HTR-8/SVneo (cell line): ENCODE measurements at regions not wholly inside any gene's neighbourhood (a gene's known extent, or its start where the extent isn't known, plus 50 kb on each side); places are given as distances from the start of the nearest gene placed in this dataset.
A peak's percentile ranks its signal among the peaks of the same experiment; 100 is the strongest.
"Not testable (repeated sequence)": the region's sequence is repeated elsewhere in the genome, so short reads cannot be mapped to it uniquely, and the experiment has no call there.

Experiments
- DNase-seq: peaks from one replicate; pipeline ENCODE4 v3.0.0; 2011; ENCODE audit warnings: low spot score, mixed read lengths; ENCODE audit not compliant: insufficient read length
- FAIRE-seq: peaks from 2 replicates; lab custom pipeline; 2011; peaks lifted over from hg19 to GRCh38; lab: Jason Lieb, UNC

DNA sequence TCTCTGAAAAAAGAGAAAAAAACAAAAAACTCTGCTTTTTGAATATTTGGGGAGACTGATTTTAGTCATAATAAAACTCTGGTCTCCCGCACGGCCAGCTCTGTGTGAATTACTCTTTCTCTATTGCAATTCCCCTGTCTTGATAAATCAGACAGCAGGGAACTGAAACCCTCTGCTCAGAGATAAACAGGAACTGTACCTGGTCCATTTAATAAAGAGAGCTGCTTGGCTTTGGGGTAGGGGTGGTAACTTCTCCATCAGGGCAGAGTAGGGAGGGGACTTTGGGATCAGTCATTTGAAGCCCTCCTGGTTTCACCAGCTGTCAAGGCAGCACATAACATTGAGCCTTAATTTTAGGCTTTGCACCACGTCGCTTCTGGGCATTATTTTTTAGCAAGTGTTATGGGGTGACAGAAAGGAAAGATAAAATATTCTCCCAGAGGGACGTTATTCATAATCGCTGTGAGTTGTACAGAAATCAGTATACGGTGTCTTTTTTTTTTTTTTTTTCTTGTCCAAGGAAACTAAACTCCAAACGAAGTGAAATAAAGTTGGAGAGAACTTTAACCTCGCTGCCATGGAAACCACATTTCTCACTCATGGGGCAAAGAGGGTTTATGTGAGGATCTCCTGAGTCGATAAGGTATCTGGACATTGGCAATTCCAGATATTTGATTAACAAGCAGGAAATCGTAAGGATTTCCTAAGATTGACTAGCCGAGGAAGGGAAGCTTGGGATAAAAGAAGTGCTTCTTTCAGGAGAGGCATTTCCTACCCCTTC, 99.0 kb upstream of the MRI1 start:
- FAIRE-seq (no peak), DNase-seq (no peak)

DNA sequence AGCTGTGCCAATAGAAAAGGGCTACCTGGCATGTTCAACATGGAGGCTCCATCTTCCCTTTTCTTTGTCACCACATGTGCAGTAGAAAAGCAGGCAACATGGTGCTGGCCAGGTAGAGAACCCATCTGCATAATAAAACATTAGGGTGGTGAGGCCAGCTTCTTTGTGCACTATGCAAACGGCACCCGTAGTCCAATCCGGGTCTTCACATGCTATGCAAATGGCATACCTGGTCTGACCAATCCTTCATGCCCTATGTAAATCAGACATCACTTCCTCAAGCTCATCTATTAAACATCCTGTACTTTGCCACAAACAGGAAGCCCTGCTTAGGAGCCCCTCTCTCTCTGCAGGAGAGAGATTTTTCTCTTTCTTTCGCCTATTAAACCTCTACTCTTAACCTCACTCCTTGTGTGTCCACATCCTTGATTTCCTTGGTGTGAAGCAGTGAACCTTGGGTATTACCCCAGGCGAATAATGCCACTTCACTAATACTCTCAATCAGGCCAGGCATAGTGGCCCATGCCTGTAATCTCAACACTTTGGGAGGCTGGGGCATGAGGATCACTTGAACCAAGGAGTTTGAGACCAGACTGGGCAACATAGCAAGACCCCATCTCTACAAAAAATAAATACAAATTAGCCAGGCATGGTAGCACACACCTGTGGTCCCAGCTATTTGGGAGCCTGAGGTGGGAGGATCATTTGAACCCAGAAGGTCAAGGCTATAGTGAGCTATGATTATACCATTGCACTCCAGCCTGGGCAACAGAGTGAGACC, 111.3 kb upstream of the MRI1 start:
- DNase-seq: no peak
- no peak for FAIRE-seq

DNA sequence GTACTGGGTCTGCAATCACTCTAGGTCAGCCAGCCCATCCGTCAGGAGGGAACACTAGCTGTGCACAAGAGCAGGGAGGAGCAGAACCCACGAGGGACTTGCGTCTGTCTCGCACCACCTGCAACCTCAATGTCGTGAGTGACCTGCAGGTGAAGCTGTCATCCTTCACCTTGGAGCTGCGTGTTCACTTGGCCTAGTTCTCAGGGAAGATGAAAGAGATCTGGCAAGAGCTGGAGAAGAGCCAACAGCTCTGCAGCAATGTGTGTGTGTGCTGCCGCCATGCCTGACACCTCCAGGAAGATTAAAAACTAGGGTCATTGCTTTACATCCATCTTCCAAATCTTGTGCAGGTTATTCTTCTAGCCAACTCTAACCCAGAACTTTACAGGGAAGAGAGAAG, 117.6 kb upstream of the MRI1 start:
- FAIRE-seq (peak; percentile 31), DNase-seq (no peak)

GRCh38 chr19:13644645-13645044, 119.7 kb upstream of the MRI1 start:
- no peak for FAIRE-seq
- no peak for DNase-seq

- no peak for DNase-seq
- FAIRE-seq: no peak
Measured at GRCh38 chr19:13640611-13641010, 123.7 kb upstream of the MRI1 start.

DNA sequence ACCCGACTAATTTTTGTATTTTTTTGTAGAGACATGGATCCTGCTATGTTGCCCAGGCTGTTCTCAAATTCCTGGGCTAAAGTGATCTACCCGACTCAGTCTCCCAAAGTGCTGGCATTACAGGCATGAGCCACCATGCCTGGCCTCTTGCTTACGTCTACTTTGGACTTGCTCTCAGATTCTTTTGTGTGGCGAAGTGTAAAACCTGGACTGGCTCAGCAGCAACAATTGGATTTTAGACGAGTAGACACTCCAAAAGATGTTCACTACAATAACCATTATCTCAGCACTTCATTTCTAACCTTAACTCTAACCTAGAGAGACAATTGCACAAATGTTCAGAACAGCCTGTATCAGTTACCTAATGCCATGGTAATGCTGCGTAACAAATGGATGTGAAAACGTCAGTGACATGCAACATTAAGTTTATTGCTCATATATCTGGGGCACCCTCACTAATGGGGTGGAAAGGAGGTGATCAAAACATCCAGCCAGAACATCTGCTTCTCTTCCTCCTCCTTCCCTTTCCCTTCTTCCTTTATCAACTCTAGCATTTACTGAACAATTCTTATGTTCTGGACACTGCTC, 124.9 kb upstream of the MRI1 start:
- FAIRE-seq: no peak
- DNase-seq: no peak

GRCh38 chr19:13637664-13638063, 126.7 kb upstream of the MRI1 start:
- FAIRE-seq (no peak), DNase-seq (no peak)

- no peak for FAIRE-seq
Measured at GRCh38 chr19:13634658-13635057, 128.4 kb upstream of the CACNA1A start.

DNA sequence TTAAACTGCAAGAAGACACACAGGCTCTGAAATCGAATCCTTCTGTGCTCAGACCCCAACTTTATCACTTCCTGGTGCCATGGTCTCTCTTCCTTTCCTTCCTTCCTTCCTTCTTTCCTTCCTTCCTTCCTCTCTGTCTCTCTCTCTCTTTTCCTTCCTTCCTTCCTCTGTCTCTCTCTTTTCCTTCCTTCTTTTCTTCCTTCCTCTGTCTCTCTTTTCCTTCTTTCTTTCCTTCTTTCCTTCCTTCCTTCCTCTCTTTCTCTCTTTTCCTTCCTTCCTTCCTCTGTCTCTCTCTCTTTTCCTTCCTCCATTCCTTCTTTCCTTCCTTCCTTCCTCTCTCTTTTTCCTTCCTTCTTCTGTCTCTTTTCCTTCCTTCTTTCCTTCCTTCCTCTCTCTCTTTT, 127.2 kb upstream of the CACNA1A start:
- DNase-seq (no peak), FAIRE-seq (no peak)

More at GRCh38 chr19:13634658-13635057, 128.4 kb upstream of the CACNA1A start:
- no peak for DNase-seq

DNA sequence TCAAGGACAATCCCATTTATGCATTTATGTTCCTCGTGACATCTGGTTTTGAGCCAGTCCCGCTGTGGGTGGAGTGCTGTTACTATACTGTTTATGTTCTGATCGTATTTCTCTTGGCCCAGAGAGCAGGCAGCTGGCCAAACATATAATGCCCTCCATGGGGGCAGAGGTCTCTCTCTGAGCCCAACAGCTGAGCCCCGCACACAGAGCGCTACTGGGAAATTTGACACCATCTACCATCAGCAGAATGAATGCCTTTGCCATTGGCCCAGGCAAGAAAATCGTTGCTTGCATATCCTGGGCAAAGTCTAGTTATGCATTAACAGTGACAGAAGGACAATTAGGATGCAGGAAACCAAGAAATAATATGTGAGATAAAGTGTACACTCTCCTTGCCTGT, 126.8 kb upstream of the CACNA1A start:
- FAIRE-seq (peak; percentile 51), DNase-seq (peak; percentile 47)

DNA sequence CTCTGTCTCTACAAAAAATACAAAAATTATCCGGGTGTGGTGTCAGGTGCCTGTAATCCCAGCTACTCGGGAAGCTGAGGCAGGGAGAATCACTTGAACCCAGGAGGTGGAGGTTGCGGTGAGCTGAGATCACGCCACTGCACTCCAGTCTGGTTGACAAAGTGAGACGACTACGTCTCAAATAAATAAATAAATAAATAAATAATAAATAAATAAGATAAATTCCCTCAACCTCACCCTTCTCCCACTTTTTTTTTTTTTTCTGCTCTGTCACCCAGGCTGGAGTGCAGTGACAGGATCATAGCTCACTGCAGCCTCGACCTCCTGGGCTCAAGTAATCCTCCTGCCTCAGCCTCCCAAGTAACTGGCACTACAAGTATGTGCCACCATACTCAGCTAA, 125.9 kb upstream of the CACNA1A start:
- not testable (repeated sequence) for DNase-seq, FAIRE-seq

DNA sequence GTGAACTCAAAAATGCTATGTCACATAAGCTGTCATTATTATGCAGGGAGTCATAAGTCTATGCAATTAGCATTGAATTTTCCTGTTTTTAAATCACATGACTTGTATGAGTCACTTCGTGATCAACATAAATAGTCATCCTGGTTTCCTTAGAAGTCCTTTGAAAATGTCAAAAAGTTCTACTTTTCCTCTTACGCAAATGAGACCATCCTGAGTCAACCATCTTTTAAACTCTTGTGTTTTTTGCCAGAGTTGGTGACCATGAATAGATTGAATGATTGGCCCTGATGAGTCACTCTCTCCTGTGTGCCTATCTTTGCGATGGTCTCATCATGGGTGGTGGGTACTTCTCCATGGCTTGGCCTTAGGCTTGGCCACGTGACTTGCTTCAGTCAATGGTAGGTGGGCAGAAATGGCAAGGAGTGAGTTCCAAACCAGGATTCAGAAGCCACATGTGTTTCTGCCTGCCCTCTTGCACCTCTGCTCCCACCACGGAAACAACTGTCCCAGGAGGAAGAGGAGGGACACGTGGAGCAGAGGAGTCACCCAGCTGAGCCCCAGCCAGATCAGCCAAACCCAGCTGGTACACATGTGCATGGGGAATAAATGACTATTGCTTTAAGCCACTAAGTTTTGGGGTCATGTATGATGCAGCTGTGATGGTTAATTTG, 123.5 kb upstream of the CACNA1A start:
- FAIRE-seq: no peak

GRCh38 chr19:13627531-13627930, 121.3 kb upstream of the CACNA1A start:
- DNase-seq: no peak
- no peak for FAIRE-seq

More for the DNA sequence above, 123.5 kb upstream of the CACNA1A start:
- no peak for DNase-seq

GRCh38 chr19:13623716-13624710, 117.7 kb upstream of the CACNA1A start:
- no peak for FAIRE-seq
- no peak for DNase-seq

- FAIRE-seq (no peak), DNase-seq (no peak)
Measured at GRCh38 chr19:13622766-13623715, 116.8 kb upstream of the CACNA1A start.

GRCh38 chr19:13621413-13621812, 115.1 kb upstream of the CACNA1A start:
- DNase-seq: peak; percentile 57
- FAIRE-seq: peak; percentile 91

DNA sequence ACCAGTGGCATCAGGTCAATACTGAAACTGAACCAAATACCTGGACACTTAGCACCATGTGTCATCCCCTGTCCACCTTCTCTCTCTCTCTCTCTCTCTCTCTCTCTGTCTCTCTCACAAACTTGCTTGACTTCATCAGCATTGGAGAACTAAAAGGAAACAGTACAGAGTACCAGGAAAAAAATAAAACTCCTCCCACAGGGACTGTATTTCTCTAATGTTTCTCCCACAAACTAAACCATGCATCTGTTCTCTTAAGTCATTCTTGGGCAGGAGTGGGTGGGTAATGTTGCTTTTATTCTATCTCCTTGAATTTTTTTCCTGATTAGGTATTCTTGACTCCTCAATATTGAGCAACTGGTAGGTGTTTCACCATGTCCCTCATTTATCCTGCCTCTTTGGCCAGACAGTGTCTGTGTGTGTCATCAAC, 112.9 kb upstream of the CACNA1A start:
- FAIRE-seq (no peak), DNase-seq (no peak)

DNA sequence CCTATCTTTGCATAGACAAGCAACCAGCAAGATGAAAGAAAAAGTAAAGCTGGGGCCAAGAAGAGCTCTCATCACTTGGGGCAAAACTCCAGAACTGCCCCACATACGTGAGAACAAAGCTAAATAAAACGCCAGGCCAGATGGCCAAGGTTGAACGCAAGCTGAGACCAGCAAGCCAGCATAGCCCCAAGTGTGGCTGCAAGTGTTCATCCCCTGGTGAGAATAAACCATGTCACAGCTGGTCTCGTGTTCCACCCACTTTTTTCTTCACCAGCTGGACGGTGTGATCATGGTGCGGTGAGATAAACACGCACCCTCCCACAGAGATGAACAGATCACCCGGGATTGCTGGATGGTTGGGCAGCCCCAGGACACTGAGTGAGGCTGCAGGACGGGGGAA, 109.6 kb upstream of the CACNA1A start:
- DNase-seq (no peak), FAIRE-seq (peak; percentile 9)
